Lower lobe of right lung (tissue), 2 donors: ENCODE measurements at regions not wholly inside any gene's neighbourhood (a gene's known extent, or its start where the extent isn't known, plus 50 kb on each side); places are given as distances from the start of the nearest gene placed in this dataset.

Source experiments
- ATAC-seq, 2 donors: fragments of 200-7000 bp; cut with Tn5 transposase; one replicate each; pipeline ENCODE4 v1.9.1; 2020 to 2022; ENCODE audit warnings: mild to moderate bottlenecking in 2 of 2, moderate library complexity in 2 of 2
- DNase-seq: peaks from one replicate; pipeline ENCODE4 v3.0.0-alpha.2; 2020
- H3K27ac ChIP-seq: fragments of 200-600 bp; one replicate; pipeline ENCODE4 v1.8.0; 2022
- H3K27me3 ChIP-seq: fragments of 200-600 bp; one replicate; pipeline ENCODE4 v1.8.0; 2022; ENCODE audit warnings: low read depth
- H3K36me3 ChIP-seq: fragments of 200-600 bp; one replicate; pipeline ENCODE4 v1.8.0; 2022; ENCODE audit warnings: mild to moderate bottlenecking
- H3K4me1 ChIP-seq: fragments of 200-600 bp; one replicate; pipeline ENCODE4 v1.8.0; 2022
- H3K4me3 ChIP-seq: fragments of 200-600 bp; one replicate; pipeline ENCODE4 v1.8.0; 2022; ENCODE audit warnings: mild to moderate bottlenecking
- H3K9me3 ChIP-seq: fragments of 200-600 bp; one replicate; pipeline ENCODE4 v1.8.0; 2022
- CTCF ChIP-seq: fragments of 200-600 bp; IDR thresholded peaks from one replicate; pipeline ENCODE4 v1.8.0; 2022; ENCODE audit warnings: antibody characterized with exemption, mild to moderate bottlenecking
- intact Hi-C: fragments of 100-400 bp; cut with DNase I; formaldehyde crosslinking; loops from one replicate; pipeline ENCODE4 v1.11.0; 2022
- donor health status: DM: no; HTN: yes; CAD: no; lungs with severe emphysema.

GRCh38 chr3:107892955-107893624, 197.7 kb downstream of the CD47 start:
- Histone ChIP-seq H3K4me3 (no peak overlapping the region), H3K27ac (no peak overlapping the region), H3K4me1 (no peaks in the 10 kb centered on the region), H3K36me3 (no peaks in the 10 kb centered on the region), H3K9me3 (no peaks in the 10 kb centered on the region), H3K27me3 (peaks cover 20% of the 10 kb centered on the region)
- TF ChIP-seq CTCF = no peak
- no peak for ATAC-seq
- intact Hi-C loops = no loop called here
- DNase-seq = no peak

GRCh38 chr3:107884719-107885460, 205.9 kb downstream of the CD47 start:
- DNase-seq (no peak), ATAC-seq (no peak)
- Histone ChIP-seq H3K4me1 (no peaks in the 10 kb centered on the region), H3K36me3 (no peaks in the 10 kb centered on the region), H3K27ac (no peak overlapping the region), H3K4me3 (no peak overlapping the region), H3K9me3 (no peaks in the 10 kb centered on the region), H3K27me3 (no peaks in the 10 kb centered on the region)
- intact Hi-C loops = no loop called here
- TF ChIP-seq CTCF = no peak

- ATAC-seq = no peak
- H3K4me3 ChIP-seq = no peak overlapping the region
- H3K36me3 ChIP-seq = no peaks in the 10 kb centered on the region
- no peak overlapping the region for H3K27ac ChIP-seq
- H3K4me1 ChIP-seq = no peaks in the 10 kb centered on the region
- no peaks in the 10 kb centered on the region for H3K9me3 ChIP-seq
- no peak for DNase-seq
- intact Hi-C loops = no loop called here
- TF ChIP-seq CTCF = no peak
- H3K27me3 ChIP-seq = no peaks in the 10 kb centered on the region
Observed at GRCh38 chr3:107884028-107884427, 206.8 kb downstream of the CD47 start.

GRCh38 chr3:107882881-107883280, 207.9 kb downstream of the CD47 start:
- no peak for DNase-seq
- H3K27ac ChIP-seq = no peak overlapping the region
- intact Hi-C loops = no loop called here

GRCh38 chr3:107882261-107882660, 208.6 kb downstream of the CD47 start:
- Histone ChIP-seq H3K27me3 (no peaks in the 10 kb centered on the region), H3K9me3 (no peaks in the 10 kb centered on the region), H3K4me3 (no peak overlapping the region), H3K4me1 (no peaks in the 10 kb centered on the region), H3K27ac (no peak overlapping the region), H3K36me3 (no peaks in the 10 kb centered on the region)
- no peak for TF ChIP-seq CTCF
- ATAC-seq (no peak), DNase-seq (no peak)
- intact Hi-C loops = no loop called here

More at GRCh38 chr3:107882881-107883280, 207.9 kb downstream of the CD47 start:
- Histone ChIP-seq H3K9me3 (no peaks in the 10 kb centered on the region), H3K36me3 (no peaks in the 10 kb centered on the region), H3K4me1 (no peaks in the 10 kb centered on the region), H3K4me3 (no peak overlapping the region), H3K27me3 (no peaks in the 10 kb centered on the region)
- no peak for ATAC-seq
- TF ChIP-seq CTCF = no peak
